ENCODE measurements at regions not wholly inside any gene's neighbourhood (a gene's known extent, or its start where the extent isn't known, plus 50 kb on each side); places are given as distances from the start of the nearest gene placed in this dataset.
A peak's percentile ranks its signal among the peaks of the same experiment; 100 is the strongest.
"Not testable (repeated sequence)": the region's sequence is repeated elsewhere in the genome, so short reads cannot be mapped to it uniquely, and the experiment has no call there.

DNA sequence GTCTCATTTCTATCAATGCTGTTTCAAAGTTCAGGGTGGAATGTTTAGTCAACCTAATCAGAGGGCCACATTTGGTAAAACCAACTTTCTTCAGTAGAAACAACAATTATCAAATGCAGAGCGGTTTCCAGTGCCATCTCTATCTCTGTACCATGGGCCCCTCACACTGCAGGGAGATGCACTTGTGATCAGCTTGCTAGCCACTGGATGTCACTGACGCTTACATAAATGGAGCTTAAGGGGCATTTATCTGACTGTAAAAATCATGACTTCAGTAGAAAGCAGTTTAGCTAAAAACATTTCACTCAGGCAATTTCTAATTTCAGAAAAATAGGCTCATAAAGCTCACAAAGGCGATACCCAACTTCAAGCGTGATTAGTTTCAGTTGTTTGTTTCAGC is 678.0 kb downstream of the ZEB2 start:
- no peak for DNase-seq

DNA sequence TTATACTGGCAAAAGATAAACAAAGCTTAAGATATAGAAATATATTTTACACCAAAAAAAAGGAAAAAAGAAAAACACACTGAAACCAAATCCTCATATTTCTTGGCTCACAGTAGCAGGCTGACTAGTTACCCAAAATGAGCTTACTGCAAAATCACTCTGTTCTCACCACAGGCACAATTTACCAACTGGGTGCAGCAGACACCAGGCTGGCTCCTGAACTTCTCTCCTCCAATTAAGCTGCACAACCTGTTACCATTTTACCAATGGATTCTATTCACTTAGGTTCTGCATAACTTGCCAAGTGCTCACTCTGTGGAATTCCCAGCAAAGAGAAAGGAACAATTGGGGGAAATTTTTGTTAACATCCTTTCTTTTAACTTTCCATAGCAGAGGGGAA is 679.3 kb downstream of the ZEB2 start:
- DNase-seq: no peak

GRCh38 chr2:143840194-143840593 is 679.7 kb downstream of the ZEB2 start:
- no peak for DNase-seq

GRCh38 chr2:143839456-143839855 is 680.5 kb downstream of the ZEB2 start:
- no peak for DNase-seq

GRCh38 chr2:143837055-143837454 is 682.9 kb downstream of the ZEB2 start:
- DNase-seq: not testable (repeated sequence)

GRCh38 chr2:143835481-143835880 is 684.4 kb downstream of the ZEB2 start:
- no peak for DNase-seq

DNA sequence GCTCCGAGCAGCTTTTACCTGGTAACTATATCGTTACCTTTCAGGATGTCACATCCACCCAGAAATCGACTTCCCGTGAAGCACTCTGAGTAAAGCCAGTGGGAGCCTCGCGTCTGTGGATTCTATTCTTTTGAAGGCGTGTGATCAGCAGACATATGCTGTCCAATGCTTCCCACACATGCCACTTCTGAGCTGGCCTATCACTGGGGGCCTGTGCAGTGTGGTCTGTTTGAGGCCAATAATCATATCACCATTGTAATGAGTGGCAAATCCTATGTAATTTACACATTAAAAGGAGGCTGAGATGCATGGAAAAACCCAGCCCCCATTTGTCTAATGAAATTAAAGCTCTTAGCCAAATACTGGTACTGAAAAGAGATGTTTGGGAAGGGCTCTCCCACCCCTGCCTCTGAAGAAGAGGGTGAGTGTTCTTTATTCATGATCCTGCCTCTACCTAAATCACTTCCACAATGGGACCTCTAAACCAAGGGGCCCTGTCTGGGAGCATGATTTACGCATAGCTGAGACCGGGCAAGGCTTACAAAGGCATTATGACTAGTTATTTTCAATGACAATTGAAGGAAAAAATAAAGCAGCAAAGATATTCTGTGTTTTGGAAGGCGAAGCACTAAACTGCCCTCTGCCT is 686.8 kb downstream of the ZEB2 start:
- DNase-seq: no peak

DNA sequence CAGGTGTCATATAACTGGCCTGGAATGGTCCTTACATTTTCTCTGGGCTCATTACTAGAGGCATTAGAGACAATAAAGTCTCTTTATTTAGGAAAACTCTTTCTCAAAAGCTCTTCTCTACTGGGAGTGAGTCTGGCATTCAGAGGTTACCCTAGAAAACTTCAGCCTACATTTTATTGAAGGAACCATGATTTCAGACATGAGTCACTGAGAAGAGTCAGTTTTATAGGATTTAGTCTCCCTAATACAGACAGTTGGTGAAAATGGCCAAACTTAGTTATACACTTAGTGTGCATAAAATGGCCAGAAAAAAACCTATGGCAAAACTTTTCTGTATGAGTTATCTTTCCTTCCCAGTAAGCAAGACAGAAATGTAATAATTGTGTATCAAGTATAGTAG is 689.4 kb downstream of the ZEB2 start:
- no peak for DNase-seq

- DNase-seq: no peak
Measured at GRCh38 chr2:143828763-143829537, 691.0 kb downstream of the ZEB2 start.

GRCh38 chr2:143824791-143825190 is 695.1 kb downstream of the ZEB2 start:
- no peak for DNase-seq

- peak in 1 of 3 donors; percentile 28 for DNase-seq
Measured at GRCh38 chr2:143823876-143824275, 694.7 kb downstream of the ARHGAP15 start.

- no peak for DNase-seq
Measured at GRCh38 chr2:143823296-143823695, 694.1 kb downstream of the ARHGAP15 start.

- DNase-seq: no peak
Measured at GRCh38 chr2:143822736-143823135, 693.5 kb downstream of the ARHGAP15 start.

DNA sequence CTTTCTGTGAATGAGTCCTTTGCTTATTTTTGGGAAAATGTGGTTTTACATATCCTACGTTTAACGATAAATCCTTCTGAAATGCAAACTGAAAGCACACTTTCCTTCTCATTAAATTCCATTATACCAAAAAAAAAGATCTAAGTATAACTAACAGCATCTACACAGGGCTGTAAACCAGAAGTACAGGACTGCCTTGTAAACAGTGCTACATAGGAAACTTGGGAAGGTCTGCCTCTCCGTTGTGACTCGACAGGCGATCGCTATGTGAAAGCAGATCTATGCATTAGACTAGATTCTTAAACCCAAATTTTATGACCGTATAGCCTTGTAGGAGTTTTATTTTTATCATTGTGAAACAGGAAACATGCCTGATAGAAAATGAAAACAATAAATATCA is 690.5 kb downstream of the ARHGAP15 start:
- no peak for DNase-seq

DNA sequence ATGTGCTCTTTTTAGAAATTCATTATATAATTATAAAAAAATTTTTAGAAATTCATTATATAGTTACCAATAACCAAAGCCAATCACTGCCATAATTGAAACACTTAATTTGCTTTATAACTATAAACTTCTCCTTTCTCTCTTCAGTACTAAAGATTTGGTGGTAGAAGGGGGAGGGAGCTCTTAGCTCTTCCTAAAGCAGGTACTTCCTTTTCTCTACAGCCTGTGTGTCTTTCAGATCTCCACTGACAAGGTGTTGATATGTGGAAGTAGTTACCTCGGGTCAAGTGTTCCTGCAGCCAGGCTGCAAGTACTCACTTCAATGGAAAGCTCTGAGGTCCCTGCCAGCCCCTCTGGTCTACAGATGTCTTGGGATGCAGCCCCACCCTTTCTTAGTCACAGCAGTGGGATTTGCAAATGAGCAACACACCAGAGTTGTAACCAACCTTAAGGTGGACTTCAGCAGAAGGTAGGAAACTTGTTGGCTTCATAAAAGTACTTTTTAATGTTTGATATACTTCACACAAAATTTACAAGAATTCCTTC is 690.0 kb downstream of the ARHGAP15 start:
- DNase-seq: no peak
